Uterus (tissue), 3 donors: ENCODE measurements at regions not wholly inside any gene's neighbourhood (a gene's known extent, or its start where the extent isn't known, plus 50 kb on each side); places are given as distances from the start of the nearest gene placed in this dataset.

Source experiments
- DNase-seq, 2 donors: peaks; one replicate each; pipeline ENCODE4 v3.0.0-alpha.2; 2019 to 2020
- H3K27ac ChIP-seq, 2 donors: fragments of 200-600 bp; sonication (generic); 1 replicate in 1 of 2; 2 replicates in 1 of 2; pipeline ENCODE4 v1.5.1; 2016 to 2018
- H3K27me3 ChIP-seq, 2 donors: fragments of 200-600 bp; sonication (generic); one replicate each; pipeline ENCODE4 v1.5.1; 2018 to 2019; ENCODE audit warnings: control low read depth in 1 of 2
- H3K36me3 ChIP-seq, 2 donors: fragments of 200-600 bp; sonication (generic); one replicate each; pipeline ENCODE4 v1.5.1; 2019; ENCODE audit warnings: control low read depth in 1 of 2
- H3K4me1 ChIP-seq, 2 donors: fragments of 200-600 bp; sonication (generic); one replicate each; pipeline ENCODE4 v1.5.1; 2018 to 2019; ENCODE audit warnings: control low read depth in 1 of 2
- H3K4me3 ChIP-seq, 2 donors: fragments of 200-600 bp; sonication (generic); 1 replicate in 1 of 2; 2 replicates in 1 of 2; pipeline ENCODE4 v1.5.1; 2018 to 2019; ENCODE audit warnings: mild to moderate bottlenecking in 1 of 2
- H3K9me3 ChIP-seq, 2 donors: fragments of 200-600 bp; sonication (generic); one replicate each; pipeline ENCODE4 v1.5.1; 2019; ENCODE audit warnings: control low read depth in 1 of 2
- POLR2A ChIP-seq, 2 donors: fragments of 450-650 bp; IDR thresholded peaks; one replicate each; pipeline ENCODE4 v1.6.1; 2016; ENCODE audit warnings: antibody characterized with exemption in 2 of 2, mild to moderate bottlenecking in 1 of 2, moderate library complexity in 1 of 2
- intact Hi-C: fragments of 100-400 bp; cut with DNase I; formaldehyde crosslinking; loops from one replicate; pipeline ENCODE4 v1.15.1; 2023; ENCODE audit warnings: low total_unique reads
- TF ChIP-seq, protein P1 (sequence below), 4 experiments: fragments of 200-600 bp in 2 of 4; fragments of 450-650 bp in 2 of 4; sonication (generic) in 2 of 4; IDR thresholded peaks; one replicate each; pipeline ENCODE4 v1.5.1; 2016 to 2019; ENCODE audit warnings: antibody characterized with exemption in 4 of 4, mild to moderate bottlenecking in 2 of 4, moderate library complexity in 1 of 4
- donor health status: DM: yes; HTN: yes; CAD: no.

DNA sequence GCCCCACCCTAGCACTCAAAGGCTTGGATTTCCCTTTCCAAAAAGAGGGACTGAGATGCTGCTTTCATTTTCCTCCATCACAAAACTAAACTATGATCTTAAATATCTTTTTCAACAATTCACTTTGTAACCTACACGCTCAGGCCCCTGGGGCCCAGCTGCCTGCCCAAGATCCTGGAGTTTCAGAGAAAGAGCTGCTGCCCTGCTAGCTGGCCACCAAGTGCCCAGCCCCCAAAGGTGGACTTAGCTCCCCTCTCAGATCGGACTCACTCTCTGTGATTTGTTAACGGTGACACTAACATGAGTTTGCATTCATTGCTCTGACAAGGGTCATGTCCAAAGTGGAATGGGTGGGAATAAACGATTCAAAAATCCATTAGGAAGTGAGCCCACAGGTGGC, 119.6 kb upstream of the SMAD3 start:
- H3K9me3 ChIP-seq: no peaks in the 10 kb centered on the region
- no peaks in the 10 kb centered on the region for H3K4me1 ChIP-seq
- no peaks in the 10 kb centered on the region for H3K27me3 ChIP-seq
- DNase-seq: no peak
- no peak overlapping the region for H3K4me3 ChIP-seq
- TF ChIP-seq, protein P1, sequence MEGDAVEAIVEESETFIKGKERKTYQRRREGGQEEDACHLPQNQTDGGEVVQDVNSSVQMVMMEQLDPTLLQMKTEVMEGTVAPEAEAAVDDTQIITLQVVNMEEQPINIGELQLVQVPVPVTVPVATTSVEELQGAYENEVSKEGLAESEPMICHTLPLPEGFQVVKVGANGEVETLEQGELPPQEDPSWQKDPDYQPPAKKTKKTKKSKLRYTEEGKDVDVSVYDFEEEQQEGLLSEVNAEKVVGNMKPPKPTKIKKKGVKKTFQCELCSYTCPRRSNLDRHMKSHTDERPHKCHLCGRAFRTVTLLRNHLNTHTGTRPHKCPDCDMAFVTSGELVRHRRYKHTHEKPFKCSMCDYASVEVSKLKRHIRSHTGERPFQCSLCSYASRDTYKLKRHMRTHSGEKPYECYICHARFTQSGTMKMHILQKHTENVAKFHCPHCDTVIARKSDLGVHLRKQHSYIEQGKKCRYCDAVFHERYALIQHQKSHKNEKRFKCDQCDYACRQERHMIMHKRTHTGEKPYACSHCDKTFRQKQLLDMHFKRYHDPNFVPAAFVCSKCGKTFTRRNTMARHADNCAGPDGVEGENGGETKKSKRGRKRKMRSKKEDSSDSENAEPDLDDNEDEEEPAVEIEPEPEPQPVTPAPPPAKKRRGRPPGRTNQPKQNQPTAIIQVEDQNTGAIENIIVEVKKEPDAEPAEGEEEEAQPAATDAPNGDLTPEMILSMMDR (IDR thresholded peaks at IDR 0.05): no peak
- TF ChIP-seq POLR2A (IDR thresholded peaks at IDR 0.05): no peak
- H3K36me3 ChIP-seq: no peaks in the 10 kb centered on the region
- intact Hi-C loops: loop anchor here (5.0 kb wide), 1 partner anchor 356 kb away; no protein-coding TSS in a partner anchor
- no peak overlapping the region for H3K27ac ChIP-seq

DNA sequence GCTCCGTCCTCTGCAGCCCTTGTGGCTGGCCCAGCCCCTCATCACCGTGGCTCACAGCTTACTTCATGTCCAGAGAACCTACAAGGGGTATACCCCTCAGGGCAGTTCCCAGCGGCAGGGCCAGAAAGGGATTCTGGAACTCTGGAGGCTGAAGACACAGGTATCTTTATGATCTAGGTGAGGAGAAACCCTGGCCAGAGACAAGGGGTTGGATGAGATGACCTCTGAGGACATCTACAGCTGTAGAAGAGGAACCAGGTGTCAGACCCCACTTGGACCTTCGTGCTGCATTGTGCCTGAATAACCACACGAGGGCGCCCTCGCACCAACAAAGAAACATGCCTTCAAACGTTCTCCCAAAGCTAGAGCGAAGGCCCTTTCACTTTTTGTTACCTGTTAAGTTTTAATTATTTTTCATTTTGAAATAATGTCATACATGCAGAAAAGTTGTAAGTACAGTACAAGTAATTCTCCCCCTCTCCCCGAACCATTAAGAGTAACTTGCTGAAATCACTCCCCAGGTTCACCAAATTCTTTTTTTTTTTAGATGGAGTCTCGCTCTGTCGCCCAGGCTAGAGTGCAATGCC, 118.7 kb upstream of the SMAD3 start:
- Histone ChIP-seq H3K27ac (no peak overlapping the region), H3K27me3 (no peaks in the 10 kb centered on the region), H3K4me3 (no peak overlapping the region), H3K4me1 (no peaks in the 10 kb centered on the region), H3K36me3 (no peaks in the 10 kb centered on the region), H3K9me3 (no peaks in the 10 kb centered on the region)
- TF ChIP-seq, protein P1 (IDR thresholded peaks at IDR 0.05): peak; percentile 90 to 93 (median 92)
- no peak for TF ChIP-seq POLR2A (IDR thresholded peaks at IDR 0.05)
- intact Hi-C loops: loop anchor here (5.0 kb wide), 1 partner anchor 356 kb away; no protein-coding TSS in a partner anchor
- DNase-seq: peak; percentile 70 to 74

DNA sequence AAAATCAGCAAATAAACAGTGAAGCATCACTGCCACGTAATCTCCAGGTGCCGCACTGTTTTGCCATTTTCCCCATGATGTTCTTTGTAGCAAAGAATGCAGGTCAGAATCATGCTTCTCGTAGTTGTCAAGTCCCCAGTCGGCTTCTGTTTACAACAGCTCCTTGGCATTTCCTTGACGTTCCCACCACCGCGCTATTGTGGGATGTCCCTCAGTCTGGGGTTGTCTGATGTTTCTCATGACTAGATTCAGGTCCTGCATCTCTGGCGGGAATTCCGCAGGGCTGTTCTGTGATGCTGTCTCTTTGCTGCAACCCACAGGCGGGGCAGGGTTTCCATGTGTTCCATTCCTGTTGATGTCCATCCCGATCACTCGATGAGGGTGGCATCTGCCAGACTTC, 117.9 kb upstream of the SMAD3 start:
- TF ChIP-seq POLR2A (IDR thresholded peaks at IDR 0.05): no peak
- TF ChIP-seq, protein P1 (IDR thresholded peaks at IDR 0.05): no peak
- no peak overlapping the region for H3K4me3 ChIP-seq
- H3K36me3 ChIP-seq: no peaks in the 10 kb centered on the region
- H3K27me3 ChIP-seq: no peaks in the 10 kb centered on the region
- no peaks in the 10 kb centered on the region for H3K9me3 ChIP-seq
- DNase-seq: no peak
- intact Hi-C loops: loop anchor here (5.0 kb wide), 1 partner anchor 355 kb away; no protein-coding TSS in a partner anchor
- H3K27ac ChIP-seq: no peak overlapping the region
- H3K4me1 ChIP-seq: no peaks in the 10 kb centered on the region

DNA sequence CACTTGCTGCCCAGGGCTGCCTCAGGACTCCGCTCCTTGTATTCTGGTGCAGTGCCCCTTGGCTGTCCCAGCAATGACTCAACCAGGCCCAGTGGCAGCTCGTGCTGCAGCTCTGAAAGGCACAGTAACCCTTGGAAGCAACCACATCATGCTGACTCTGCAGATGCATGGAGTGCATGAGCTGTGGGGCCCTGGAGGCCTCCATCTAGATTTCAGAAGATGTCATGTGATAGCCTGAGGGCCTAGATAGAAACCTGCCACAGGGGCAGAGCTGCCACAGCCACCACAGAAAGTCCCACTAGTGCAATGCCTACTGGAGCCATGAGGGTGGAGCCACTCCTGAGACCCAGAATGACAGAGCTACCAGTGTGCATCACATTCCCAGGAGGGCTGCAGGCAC, 117.1 kb upstream of the SMAD3 start:
- no peaks in the 10 kb centered on the region for H3K27me3 ChIP-seq
- TF ChIP-seq, protein P1 (IDR thresholded peaks at IDR 0.05): no peak
- no peak for TF ChIP-seq POLR2A (IDR thresholded peaks at IDR 0.05)
- no peak overlapping the region for H3K4me3 ChIP-seq
- no peaks in the 10 kb centered on the region for H3K36me3 ChIP-seq
- H3K27ac ChIP-seq: no peak overlapping the region
- H3K4me1 ChIP-seq: no peaks in the 10 kb centered on the region
- no peaks in the 10 kb centered on the region for H3K9me3 ChIP-seq
- DNase-seq: no peak
- intact Hi-C loops: loop anchor here (5.0 kb wide), 1 partner anchor 354 kb away; no protein-coding TSS in a partner anchor

DNA sequence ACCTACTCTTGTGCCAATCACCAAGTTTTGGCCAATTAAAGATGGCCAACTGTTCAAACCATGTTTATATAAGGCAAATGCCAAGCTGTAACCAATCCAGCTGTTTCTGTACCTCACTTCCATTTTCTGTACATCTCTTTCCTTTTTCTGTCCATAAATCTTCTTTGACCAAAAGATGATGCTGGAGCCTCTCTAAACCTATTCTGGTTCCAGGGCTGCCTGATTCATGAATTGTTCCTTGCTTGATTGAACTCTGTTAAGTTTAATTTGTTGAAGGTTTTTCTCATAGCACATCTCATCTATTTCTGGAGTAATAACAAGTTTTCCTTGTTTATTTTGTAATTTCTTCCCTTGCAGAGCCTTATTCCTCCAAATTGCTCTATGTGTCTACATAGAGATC, 115.3 kb upstream of the SMAD3 start:
- TF ChIP-seq, protein P1 (IDR thresholded peaks at IDR 0.05): no peak
- TF ChIP-seq POLR2A (IDR thresholded peaks at IDR 0.05): no peak
- Histone ChIP-seq H3K4me3 (no peak overlapping the region), H3K9me3 (no peaks in the 10 kb centered on the region), H3K27ac (no peak overlapping the region), H3K36me3 (no peaks in the 10 kb centered on the region), H3K4me1 (no peaks in the 10 kb centered on the region), H3K27me3 (no peaks in the 10 kb centered on the region)
- no peak for DNase-seq
- intact Hi-C loops: no loop called here
